ENCODE measurements at regions not wholly inside any gene's neighbourhood (a gene's known extent, or its start where the extent isn't known, plus 50 kb on each side); places are given as distances from the start of the nearest gene placed in this dataset.

DNA sequence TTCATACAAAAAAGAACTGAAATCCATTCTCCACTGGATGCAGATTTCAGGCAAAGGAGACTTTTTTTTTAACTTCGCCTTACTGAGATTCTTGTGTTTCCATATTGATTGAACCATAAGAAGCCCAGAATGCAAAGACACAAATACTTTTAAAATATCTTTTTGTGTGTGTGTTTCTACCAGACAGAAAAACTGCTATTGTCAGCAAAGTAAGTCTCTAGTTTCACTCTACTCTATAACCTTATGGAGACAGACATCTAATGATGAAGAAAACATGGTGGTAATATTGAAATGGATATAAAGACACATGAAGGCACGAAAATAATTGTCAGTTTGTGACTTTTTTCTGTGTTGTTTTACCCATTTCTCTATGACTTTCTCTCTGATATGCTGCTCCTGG lies 260.3 kb upstream of the RORB start:
- Histone ChIP-seq H3K4me2 (ENCODE audit: low read depth, low read length, poor library complexity, severe bottlenecking) (no peak overlapping the region), H3K4me1 (ENCODE audit: insufficient read depth, low read length, poor library complexity, severe bottlenecking) (no peaks in the 10 kb centered on the region), H3K9me3 (ENCODE audit: insufficient read depth, low read depth, low read length) (peaks cover 3% of the 10 kb centered on the region; the same call in 1 of the 2 replicates), H3K36me3 (ENCODE audit: insufficient read depth, low read length) (no peaks in the 10 kb centered on the region), H3K79me2 (ENCODE audit: insufficient read depth, low read length) (no peaks in the 10 kb centered on the region), H3K4me3 (ENCODE audit: low read length, poor library complexity, severe bottlenecking) (no peak overlapping the region), H2AFZ (ENCODE audit: low read length) (no peak overlapping the region), H3K27me3 (ENCODE audit: insufficient read depth, low read length, poor library complexity, severe bottlenecking) (no peaks in the 10 kb centered on the region), H4K20me1 (ENCODE audit: insufficient read depth, low read length, poor library complexity, severe bottlenecking) (no peaks in the 10 kb centered on the region), H3K9ac (ENCODE audit: low read depth, low read length, poor library complexity, severe bottlenecking) (no peak overlapping the region), H3K9me2 (replicated peaks; ENCODE audit: low read depth, low read length) (no peaks in the 10 kb centered on the region), H3F3A (ENCODE audit: low read depth) (no peaks in the 10 kb centered on the region)
- TF ChIP-seq CTCF (conservative IDR thresholded peaks at IDR 0.05; ENCODE audit: low read length) (no peak), EZH2phosphoT487 (IDR thresholded peaks at IDR 0.05; ENCODE audit: borderline replicate concordance) (no peak)

DNA sequence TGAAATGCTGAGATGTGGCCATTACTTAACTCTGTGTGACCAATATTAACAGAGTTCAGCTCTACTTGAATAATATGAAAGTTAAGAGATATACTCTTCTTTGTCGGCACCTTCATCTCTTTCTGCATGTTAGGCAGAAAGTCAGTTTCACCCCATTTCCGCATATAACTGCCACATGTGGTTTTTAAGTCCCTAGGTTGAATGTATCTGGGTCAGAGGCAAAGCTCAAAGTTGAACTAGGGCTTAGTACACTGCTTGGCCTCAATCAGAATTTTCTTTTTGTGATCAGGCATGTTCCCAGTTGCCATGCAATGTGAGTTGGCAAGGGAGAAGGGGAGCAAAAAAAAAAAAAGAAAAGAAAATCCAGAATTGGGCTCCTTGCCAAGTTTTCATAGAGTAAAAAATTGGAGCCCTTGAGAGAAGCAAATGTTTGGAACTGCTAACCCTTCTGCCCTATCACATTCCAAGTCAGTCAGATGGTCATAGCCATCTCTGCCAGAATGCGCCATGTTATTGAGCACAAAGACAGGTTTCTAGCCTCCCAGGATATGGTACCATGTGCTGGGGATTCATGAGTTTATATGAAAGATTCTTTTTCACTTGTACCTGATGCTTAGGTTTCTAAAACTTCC lies 251.2 kb upstream of the RORB start:
- Histone ChIP-seq H4K20me1 (ENCODE audit: insufficient read depth, low read length, poor library complexity, severe bottlenecking) (no peaks in the 10 kb centered on the region), H3K4me1 (ENCODE audit: insufficient read depth, low read length, poor library complexity, severe bottlenecking) (peaks cover 12% of the 10 kb centered on the region), H3K4me2 (ENCODE audit: low read depth, low read length, poor library complexity, severe bottlenecking) (peak overlapping the region; percentile 31), H3K4me3 (ENCODE audit: low read length, poor library complexity, severe bottlenecking) (no peak overlapping the region), H3K36me3 (ENCODE audit: insufficient read depth, low read length) (no peaks in the 10 kb centered on the region; the same call in 1 of the 2 replicates), H3K9ac (ENCODE audit: low read depth, low read length, poor library complexity, severe bottlenecking) (peak overlapping the region; percentile 56), H3K9me2 (replicated peaks; ENCODE audit: low read depth, low read length) (no peaks in the 10 kb centered on the region), H3F3A (ENCODE audit: low read depth) (no peaks in the 10 kb centered on the region), H3K27me3 (ENCODE audit: insufficient read depth, low read length, poor library complexity, severe bottlenecking) (no peaks in the 10 kb centered on the region), H3K9me3 (ENCODE audit: insufficient read depth, low read depth, low read length) (peaks cover 29% of the 10 kb centered on the region), H2AFZ (ENCODE audit: low read length) (no peak overlapping the region), H3K79me2 (ENCODE audit: insufficient read depth, low read length) (no peaks in the 10 kb centered on the region)
- no peak for TF ChIP-seq CTCF (conservative IDR thresholded peaks at IDR 0.05; ENCODE audit: low read length)
- TF ChIP-seq EZH2phosphoT487 (IDR thresholded peaks at IDR 0.05; ENCODE audit: borderline replicate concordance) = no peak

DNA sequence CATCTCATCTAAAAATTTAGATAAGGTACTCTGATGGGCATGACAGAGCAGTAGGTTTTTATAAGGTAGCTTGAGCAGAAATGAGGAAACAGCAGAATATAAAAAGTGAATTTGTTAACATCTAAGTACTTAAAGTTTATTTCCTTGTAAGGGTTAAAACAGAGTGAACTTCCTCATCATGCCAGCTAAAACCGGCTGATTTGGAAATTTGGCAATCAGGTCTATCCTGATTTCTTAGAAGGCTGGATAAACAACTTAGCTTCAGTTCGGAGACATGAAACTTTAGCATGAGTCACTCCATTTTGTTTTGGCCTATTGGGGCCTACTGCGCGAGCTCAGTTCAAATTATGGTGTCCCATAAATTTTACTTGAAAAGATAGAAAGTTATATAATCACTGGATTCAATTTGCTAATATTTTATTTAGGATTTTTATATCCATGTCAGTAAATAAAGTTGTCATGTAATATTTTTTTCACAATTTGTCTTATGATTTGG lies 241.6 kb upstream of the RORB start:
- no peaks in the 10 kb centered on the region for H3K27me3 ChIP-seq (ENCODE audit: insufficient read depth, low read length, poor library complexity, severe bottlenecking)
- no peak overlapping the region for H3K4me3 ChIP-seq (ENCODE audit: low read length, poor library complexity, severe bottlenecking)
- no peaks in the 10 kb centered on the region for H4K20me1 ChIP-seq (ENCODE audit: insufficient read depth, low read length, poor library complexity, severe bottlenecking)
- H3K9ac ChIP-seq (ENCODE audit: low read depth, low read length, poor library complexity, severe bottlenecking) = no peak overlapping the region
- no peaks in the 10 kb centered on the region for H3F3A ChIP-seq (ENCODE audit: low read depth)
- H3K9me3 ChIP-seq (ENCODE audit: insufficient read depth, low read depth, low read length) = no peaks in the 10 kb centered on the region
- no peaks in the 10 kb centered on the region for H3K9me2 ChIP-seq (replicated peaks; ENCODE audit: low read depth, low read length)
- H3K4me1 ChIP-seq (ENCODE audit: insufficient read depth, low read length, poor library complexity, severe bottlenecking) = no peaks in the 10 kb centered on the region
- no peaks in the 10 kb centered on the region; the same call in 1 of the 2 replicates for H3K36me3 ChIP-seq (ENCODE audit: insufficient read depth, low read length)
- no peak overlapping the region for H3K4me2 ChIP-seq (ENCODE audit: low read depth, low read length, poor library complexity, severe bottlenecking)
- TF ChIP-seq EZH2phosphoT487 (IDR thresholded peaks at IDR 0.05; ENCODE audit: borderline replicate concordance) (no peak), CTCF (conservative IDR thresholded peaks at IDR 0.05; ENCODE audit: low read length) (no peak)
- H2AFZ ChIP-seq (ENCODE audit: low read length) = no peak overlapping the region
- H3K79me2 ChIP-seq (ENCODE audit: insufficient read depth, low read length) = no peaks in the 10 kb centered on the region

Measured in Loucy (cell line).